ENCODE measurements at regions not wholly inside any gene's neighbourhood (a gene's known extent, or its start where the extent isn't known, plus 50 kb on each side); places are given as distances from the start of the nearest gene placed in this dataset.
"Not testable (repeated sequence)": the region's sequence is repeated elsewhere in the genome, so short reads cannot be mapped to it uniquely, and the experiment has no call there.

GRCh38 chr3:10725846-10726245 is 90.2 kb upstream of the SLC6A11 start:
- no peak for TF ChIP-seq EZH2 (IDR thresholded peaks at IDR 0.05)
- TF ChIP-seq FOXP2 (optimal IDR thresholded peaks at IDR 0.05; ENCODE audit: control extremely low read depth, extremely low read length, insufficient read depth): no peak
- TF ChIP-seq POLR2AphosphoS5 (IDR thresholded peaks at IDR 0.05; ENCODE audit: borderline replicate concordance, low read depth, low read length): no peak
- H3K9me3 ChIP-seq (ENCODE audit: low read depth, low read length): no peaks in the 10 kb centered on the region

GRCh38 chr3:10726787-10727186 is 89.2 kb upstream of the SLC6A11 start:
- TF ChIP-seq FOXP2 (optimal IDR thresholded peaks at IDR 0.05; ENCODE audit: control extremely low read depth, extremely low read length, insufficient read depth) (no peak), EZH2 (IDR thresholded peaks at IDR 0.05) (no peak), POLR2AphosphoS5 (IDR thresholded peaks at IDR 0.05; ENCODE audit: borderline replicate concordance, low read depth, low read length) (no peak)
- DNase-seq (ENCODE audit: low read depth, low spot score): no peak
- Histone ChIP-seq H3K9ac (ENCODE audit: insufficient read length) (no peak overlapping the region), H3K27ac (no peak overlapping the region), H3K9me3 (ENCODE audit: low read depth, low read length) (no peaks in the 10 kb centered on the region), H3K4me3 (no peak overlapping the region), H3K36me3 (ENCODE audit: insufficient read depth, low read length) (no peaks in the 10 kb centered on the region)

More at GRCh38 chr3:10725846-10726245, 90.2 kb upstream of the SLC6A11 start:
- Histone ChIP-seq H3K4me3 (no peak overlapping the region), H3K36me3 (ENCODE audit: insufficient read depth, low read length) (no peaks in the 10 kb centered on the region), H3K27ac (no peak overlapping the region), H3K9ac (ENCODE audit: insufficient read length) (no peak overlapping the region)
- no peak for DNase-seq (ENCODE audit: low read depth, low spot score)

- H3K4me3 ChIP-seq: no peak overlapping the region
- H3K9me3 ChIP-seq (ENCODE audit: low read depth, low read length): no peaks in the 10 kb centered on the region
- TF ChIP-seq FOXP2 (optimal IDR thresholded peaks at IDR 0.05; ENCODE audit: control extremely low read depth, extremely low read length, insufficient read depth) (no peak), EZH2 (IDR thresholded peaks at IDR 0.05) (no peak), POLR2AphosphoS5 (IDR thresholded peaks at IDR 0.05; ENCODE audit: borderline replicate concordance, low read depth, low read length) (no peak)
- H3K36me3 ChIP-seq (ENCODE audit: insufficient read depth, low read length): no peaks in the 10 kb centered on the region
- DNase-seq (ENCODE audit: low read depth, low spot score): no peak
- H3K27ac ChIP-seq: no peak overlapping the region
- H3K9ac ChIP-seq (ENCODE audit: insufficient read length): no peak overlapping the region
Measured at GRCh38 chr3:10729439-10729838, 86.6 kb upstream of the SLC6A11 start.

DNA sequence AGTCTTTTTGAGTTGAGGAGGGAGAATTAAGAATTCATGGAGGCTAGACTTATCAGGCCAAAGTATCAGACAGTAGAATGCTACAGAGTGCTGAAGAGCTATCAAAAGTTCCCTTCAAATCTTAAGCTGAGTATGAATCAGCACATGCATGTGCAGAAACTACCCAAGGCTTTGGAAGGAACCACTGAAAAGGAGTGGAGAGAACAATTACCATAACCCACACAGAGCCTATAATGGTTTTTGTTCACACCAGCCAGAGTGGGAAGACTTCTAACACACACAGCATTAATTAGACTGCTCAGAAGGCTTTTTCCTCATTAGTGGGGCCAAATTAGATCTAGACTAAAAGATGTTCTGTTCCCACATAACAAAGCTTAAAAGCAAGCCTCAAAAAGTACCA is 83.7 kb upstream of the SLC6A11 start:
- TF ChIP-seq POLR2AphosphoS5 (IDR thresholded peaks at IDR 0.05; ENCODE audit: borderline replicate concordance, low read depth, low read length) (no peak), EZH2 (IDR thresholded peaks at IDR 0.05) (no peak), FOXP2 (optimal IDR thresholded peaks at IDR 0.05; ENCODE audit: control extremely low read depth, extremely low read length, insufficient read depth) (no peak)
- Histone ChIP-seq H3K9me3 (ENCODE audit: low read depth, low read length) (no peaks in the 10 kb centered on the region), H3K4me3 (no peak overlapping the region), H3K27ac (no peak overlapping the region), H3K9ac (ENCODE audit: insufficient read length) (no peak overlapping the region), H3K36me3 (ENCODE audit: insufficient read depth, low read length) (no peaks in the 10 kb centered on the region)
- DNase-seq (ENCODE audit: low read depth, low spot score): no peak

GRCh38 chr3:10733297-10733696 is 82.7 kb upstream of the SLC6A11 start:
- no peak for TF ChIP-seq POLR2AphosphoS5 (IDR thresholded peaks at IDR 0.05; ENCODE audit: borderline replicate concordance, low read depth, low read length)
- no peak for TF ChIP-seq FOXP2 (optimal IDR thresholded peaks at IDR 0.05; ENCODE audit: control extremely low read depth, extremely low read length, insufficient read depth)
- TF ChIP-seq EZH2 (IDR thresholded peaks at IDR 0.05): no peak
- DNase-seq (ENCODE audit: low read depth, low spot score): no peak
- H3K4me3 ChIP-seq: no peak overlapping the region
- no peak overlapping the region for H3K27ac ChIP-seq
- H3K36me3 ChIP-seq (ENCODE audit: insufficient read depth, low read length): no peaks in the 10 kb centered on the region
- H3K9ac ChIP-seq (ENCODE audit: insufficient read length): no peak overlapping the region
- H3K9me3 ChIP-seq (ENCODE audit: low read depth, low read length): no peaks in the 10 kb centered on the region

GRCh38 chr3:10736444-10736843 is 79.6 kb upstream of the SLC6A11 start:
- H3K27ac ChIP-seq; H3K9ac ChIP-seq (ENCODE audit: insufficient read length); H3K36me3 ChIP-seq (ENCODE audit: insufficient read depth, low read length); DNase-seq (ENCODE audit: low read depth, low spot score); H3K4me3 ChIP-seq; H3K9me3 ChIP-seq (ENCODE audit: low read depth, low read length): not testable (repeated sequence)

GRCh38 chr3:10737785-10738184 is 78.2 kb upstream of the SLC6A11 start:
- H3K27ac ChIP-seq: no peak overlapping the region
- H3K36me3 ChIP-seq (ENCODE audit: insufficient read depth, low read length): no peaks in the 10 kb centered on the region
- DNase-seq (ENCODE audit: low read depth, low spot score): no peak
- no peak overlapping the region for H3K9ac ChIP-seq (ENCODE audit: insufficient read length)
- H3K4me3 ChIP-seq: no peak overlapping the region
- TF ChIP-seq POLR2AphosphoS5 (IDR thresholded peaks at IDR 0.05; ENCODE audit: borderline replicate concordance, low read depth, low read length) (no peak), EZH2 (IDR thresholded peaks at IDR 0.05) (no peak), FOXP2 (optimal IDR thresholded peaks at IDR 0.05; ENCODE audit: control extremely low read depth, extremely low read length, insufficient read depth) (no peak)
- no peaks in the 10 kb centered on the region for H3K9me3 ChIP-seq (ENCODE audit: low read depth, low read length)

GRCh38 chr3:10738688-10739372 is 77.2 kb upstream of the SLC6A11 start:
- TF ChIP-seq POLR2AphosphoS5 (IDR thresholded peaks at IDR 0.05; ENCODE audit: borderline replicate concordance, low read depth, low read length) (no peak), EZH2 (IDR thresholded peaks at IDR 0.05) (no peak), FOXP2 (optimal IDR thresholded peaks at IDR 0.05; ENCODE audit: control extremely low read depth, extremely low read length, insufficient read depth) (no peak)
- H3K9ac ChIP-seq (ENCODE audit: insufficient read length): no peak overlapping the region
- H3K36me3 ChIP-seq (ENCODE audit: insufficient read depth, low read length): no peaks in the 10 kb centered on the region
- no peaks in the 10 kb centered on the region for H3K9me3 ChIP-seq (ENCODE audit: low read depth, low read length)
- H3K27ac ChIP-seq: no peak overlapping the region
- no peak for DNase-seq (ENCODE audit: low read depth, low spot score)
- no peak overlapping the region for H3K4me3 ChIP-seq

- H3K36me3 ChIP-seq (ENCODE audit: insufficient read depth, low read length): no peaks in the 10 kb centered on the region
- H3K27ac ChIP-seq: no peak overlapping the region
- no peak overlapping the region for H3K9ac ChIP-seq (ENCODE audit: insufficient read length)
- no peak overlapping the region for H3K4me3 ChIP-seq
- TF ChIP-seq FOXP2 (optimal IDR thresholded peaks at IDR 0.05; ENCODE audit: control extremely low read depth, extremely low read length, insufficient read depth) (no peak), EZH2 (IDR thresholded peaks at IDR 0.05) (no peak), POLR2AphosphoS5 (IDR thresholded peaks at IDR 0.05; ENCODE audit: borderline replicate concordance, low read depth, low read length) (no peak)
- H3K9me3 ChIP-seq (ENCODE audit: low read depth, low read length): no peaks in the 10 kb centered on the region
- no peak for DNase-seq (ENCODE audit: low read depth, low spot score)
Measured at GRCh38 chr3:10740954-10741353, 75.1 kb upstream of the SLC6A11 start.
